Lower lobe of right lung (tissue), 2 donors: ENCODE measurements at regions not wholly inside any gene's neighbourhood (a gene's known extent, or its start where the extent isn't known, plus 50 kb on each side); places are given as distances from the start of the nearest gene placed in this dataset.

Source experiments
- ATAC-seq, 2 donors: fragments of 200-7000 bp; cut with Tn5 transposase; one replicate each; pipeline ENCODE4 v1.9.1; 2020 to 2022; ENCODE audit warnings: mild to moderate bottlenecking in 2 of 2, moderate library complexity in 2 of 2
- DNase-seq: peaks from one replicate; pipeline ENCODE4 v3.0.0-alpha.2; 2020
- H3K27ac ChIP-seq: fragments of 200-600 bp; one replicate; pipeline ENCODE4 v1.8.0; 2022
- H3K27me3 ChIP-seq: fragments of 200-600 bp; one replicate; pipeline ENCODE4 v1.8.0; 2022; ENCODE audit warnings: low read depth
- H3K36me3 ChIP-seq: fragments of 200-600 bp; one replicate; pipeline ENCODE4 v1.8.0; 2022; ENCODE audit warnings: mild to moderate bottlenecking
- H3K4me1 ChIP-seq: fragments of 200-600 bp; one replicate; pipeline ENCODE4 v1.8.0; 2022
- H3K4me3 ChIP-seq: fragments of 200-600 bp; one replicate; pipeline ENCODE4 v1.8.0; 2022; ENCODE audit warnings: mild to moderate bottlenecking
- H3K9me3 ChIP-seq: fragments of 200-600 bp; one replicate; pipeline ENCODE4 v1.8.0; 2022
- CTCF ChIP-seq: fragments of 200-600 bp; IDR thresholded peaks from one replicate; pipeline ENCODE4 v1.8.0; 2022; ENCODE audit warnings: antibody characterized with exemption, mild to moderate bottlenecking
- intact Hi-C: fragments of 100-400 bp; cut with DNase I; formaldehyde crosslinking; loops from one replicate; pipeline ENCODE4 v1.11.0; 2022
- donor health status: DM: no; HTN: yes; CAD: no; lungs with severe emphysema.

DNA sequence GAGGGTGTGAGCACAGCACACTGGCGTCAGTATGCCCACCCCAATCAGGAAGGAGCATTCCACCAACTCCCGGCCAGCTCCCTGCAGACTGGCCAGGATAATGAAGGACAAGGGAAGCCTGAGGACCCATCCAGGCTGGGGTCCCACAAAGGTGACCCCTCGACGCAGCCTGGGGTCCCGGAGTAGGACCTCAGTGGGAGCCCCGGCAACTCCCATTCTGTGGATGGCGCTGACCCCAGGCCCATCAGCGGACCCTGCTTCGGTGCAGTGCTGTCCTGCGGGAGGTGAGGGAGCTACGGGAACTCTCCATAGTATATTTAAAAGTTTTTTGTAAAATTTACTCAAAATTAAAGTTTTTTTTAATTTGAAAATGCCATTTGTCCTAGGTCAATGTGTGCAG is 137.7 kb upstream of the NKX1-1 start:
- DNase-seq (no peak), ATAC-seq (no peak)
- no peak overlapping the region for H3K4me3 ChIP-seq
- no peak for TF ChIP-seq CTCF
- no peaks in the 10 kb centered on the region for H3K27me3 ChIP-seq
- H3K27ac ChIP-seq = no peak overlapping the region
- no peaks in the 10 kb centered on the region for H3K36me3 ChIP-seq
- peaks cover 12% of the 10 kb centered on the region for H3K4me1 ChIP-seq
- H3K9me3 ChIP-seq = no peaks in the 10 kb centered on the region
- intact Hi-C loops = no loop called here

GRCh38 chr4:1543561-1543960 is 137.3 kb upstream of the NKX1-1 start:
- ATAC-seq (no peak), DNase-seq (no peak)
- intact Hi-C loops = no loop called here
- Histone ChIP-seq H3K4me3 (no peak overlapping the region), H3K27ac (no peak overlapping the region), H3K4me1 (peaks cover 8% of the 10 kb centered on the region), H3K27me3 (no peaks in the 10 kb centered on the region), H3K9me3 (no peaks in the 10 kb centered on the region), H3K36me3 (no peaks in the 10 kb centered on the region)
- no peak for TF ChIP-seq CTCF

GRCh38 chr4:1542516-1543320 is 136.5 kb upstream of the NKX1-1 start:
- no peak for ATAC-seq

DNA sequence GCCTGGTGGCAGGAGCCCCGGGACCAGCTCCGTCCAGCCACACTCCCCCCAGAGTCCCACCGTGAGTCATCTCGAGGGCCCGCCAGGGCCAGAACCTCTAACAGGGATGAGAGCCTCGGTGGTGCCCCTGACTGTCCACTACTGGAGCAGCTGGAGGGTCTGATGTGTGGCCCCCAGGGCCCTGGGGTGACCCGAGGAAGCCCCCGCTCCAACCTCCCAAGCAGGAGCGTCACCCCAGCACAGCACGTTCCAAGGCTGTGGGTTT is 135.9 kb upstream of the NKX1-1 start:
- H3K36me3 ChIP-seq = no peaks in the 10 kb centered on the region
- no peak for ATAC-seq
- peaks cover 7% of the 10 kb centered on the region for H3K27me3 ChIP-seq
- H3K4me3 ChIP-seq = no peak overlapping the region
- no peak overlapping the region for H3K27ac ChIP-seq
- peaks cover 7% of the 10 kb centered on the region for H3K4me1 ChIP-seq
- DNase-seq = no peak
- intact Hi-C loops = no loop called here
- H3K9me3 ChIP-seq = no peaks in the 10 kb centered on the region
- no peak for TF ChIP-seq CTCF

More at GRCh38 chr4:1542516-1543320, 136.5 kb upstream of the NKX1-1 start:
- Histone ChIP-seq H3K27ac (no peak overlapping the region), H3K4me3 (no peak overlapping the region), H3K36me3 (no peaks in the 10 kb centered on the region), H3K4me1 (peaks cover 7% of the 10 kb centered on the region), H3K9me3 (no peaks in the 10 kb centered on the region), H3K27me3 (peaks cover 1% of the 10 kb centered on the region)
- intact Hi-C loops = no loop called here
- no peak for TF ChIP-seq CTCF
- no peak for DNase-seq

- Histone ChIP-seq H3K4me3 (no peak overlapping the region), H3K27ac (peak overlapping the region; percentile 0), H3K9me3 (no peaks in the 10 kb centered on the region), H3K36me3 (no peaks in the 10 kb centered on the region), H3K4me1 (peaks cover 7% of the 10 kb centered on the region), H3K27me3 (peaks cover 8% of the 10 kb centered on the region)
- peak; percentile 22 to 37 for ATAC-seq
- intact Hi-C loops = no loop called here
- TF ChIP-seq CTCF = no peak
- no peak for DNase-seq
Observed at GRCh38 chr4:1541449-1542225, 135.4 kb upstream of the NKX1-1 start.
